ENCODE measurements at regions not wholly inside any gene's neighbourhood (a gene's known extent, or its start where the extent isn't known, plus 50 kb on each side); places are given as distances from the start of the nearest gene placed in this dataset.
A peak's percentile ranks its signal among the peaks of the same experiment; 100 is the strongest.

DNA sequence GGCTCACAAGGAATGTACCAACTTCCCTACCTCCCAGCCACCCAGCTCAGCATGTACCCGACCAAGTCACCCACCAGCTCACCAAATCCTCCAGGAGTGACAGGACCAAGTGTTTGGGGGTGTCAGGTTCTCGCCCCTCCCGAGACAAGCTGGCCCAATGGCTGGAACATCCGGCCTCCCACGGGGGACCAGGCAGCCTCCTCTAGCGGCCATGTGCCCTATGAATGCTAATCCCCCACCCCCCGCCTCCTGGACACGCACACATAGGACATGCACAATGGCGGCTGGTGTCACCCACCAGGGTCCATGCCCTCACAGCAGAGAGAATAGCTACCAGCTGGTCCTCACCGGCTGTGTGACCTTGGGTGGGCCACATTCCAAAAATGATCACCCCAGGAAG, 151.0 kb downstream of the MN1 start:
- TF ChIP-seq, protein P1, sequence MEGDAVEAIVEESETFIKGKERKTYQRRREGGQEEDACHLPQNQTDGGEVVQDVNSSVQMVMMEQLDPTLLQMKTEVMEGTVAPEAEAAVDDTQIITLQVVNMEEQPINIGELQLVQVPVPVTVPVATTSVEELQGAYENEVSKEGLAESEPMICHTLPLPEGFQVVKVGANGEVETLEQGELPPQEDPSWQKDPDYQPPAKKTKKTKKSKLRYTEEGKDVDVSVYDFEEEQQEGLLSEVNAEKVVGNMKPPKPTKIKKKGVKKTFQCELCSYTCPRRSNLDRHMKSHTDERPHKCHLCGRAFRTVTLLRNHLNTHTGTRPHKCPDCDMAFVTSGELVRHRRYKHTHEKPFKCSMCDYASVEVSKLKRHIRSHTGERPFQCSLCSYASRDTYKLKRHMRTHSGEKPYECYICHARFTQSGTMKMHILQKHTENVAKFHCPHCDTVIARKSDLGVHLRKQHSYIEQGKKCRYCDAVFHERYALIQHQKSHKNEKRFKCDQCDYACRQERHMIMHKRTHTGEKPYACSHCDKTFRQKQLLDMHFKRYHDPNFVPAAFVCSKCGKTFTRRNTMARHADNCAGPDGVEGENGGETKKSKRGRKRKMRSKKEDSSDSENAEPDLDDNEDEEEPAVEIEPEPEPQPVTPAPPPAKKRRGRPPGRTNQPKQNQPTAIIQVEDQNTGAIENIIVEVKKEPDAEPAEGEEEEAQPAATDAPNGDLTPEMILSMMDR (conservative IDR thresholded peaks at IDR 0.05; ENCODE audit: low read length), result no peak
- no peak for DNase-seq (ENCODE audit: low read depth)
- no peak overlapping the region for H3K4me3 ChIP-seq (ENCODE audit: low read length)

DNA sequence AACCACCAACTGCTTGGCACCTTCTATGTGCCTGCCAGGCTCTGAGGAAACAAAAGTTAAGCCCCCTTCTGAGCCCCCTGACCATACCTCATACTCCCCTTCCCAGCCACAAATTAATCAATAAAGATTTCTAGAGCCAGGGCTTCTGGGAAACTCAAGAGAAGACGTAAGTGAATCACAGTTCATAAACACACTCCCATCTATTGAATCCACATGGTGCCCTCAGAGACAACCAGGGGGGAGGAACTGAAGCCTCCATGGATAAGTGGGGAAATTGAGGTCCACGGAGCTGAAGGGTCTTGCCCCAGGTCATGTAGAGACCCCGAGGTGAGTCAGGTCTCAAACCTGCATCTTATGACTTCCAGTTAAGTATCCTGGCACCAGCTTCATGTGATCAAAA, 150.6 kb downstream of the MN1 start:
- H3K4me3 ChIP-seq (ENCODE audit: low read length), result no peak overlapping the region
- DNase-seq (ENCODE audit: low read depth), result no peak
- TF ChIP-seq, protein P1 (conservative IDR thresholded peaks at IDR 0.05; ENCODE audit: low read length), result no peak

DNA sequence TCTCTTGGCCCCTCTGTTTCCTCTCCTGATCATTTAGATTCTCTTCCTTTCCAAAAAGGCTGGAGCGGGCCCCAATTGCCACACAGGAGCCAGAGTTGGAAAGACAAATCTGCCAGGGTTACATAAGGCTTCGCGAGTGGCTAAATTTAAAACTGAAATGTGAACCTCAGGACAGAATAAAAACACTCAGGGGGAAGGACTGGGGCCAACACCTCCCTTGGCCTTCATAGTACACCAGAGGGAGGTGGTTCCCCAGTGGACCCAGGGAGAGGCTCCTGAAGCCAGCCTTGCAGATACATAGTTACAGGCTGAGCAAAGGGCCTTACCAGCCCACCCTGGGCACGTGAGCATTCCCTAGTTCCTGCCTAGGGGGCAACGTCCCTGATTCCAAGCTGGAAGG, 150.1 kb downstream of the MN1 start:
- peak; percentile 11 for DNase-seq (ENCODE audit: low read depth)
- TF ChIP-seq, protein P1 (conservative IDR thresholded peaks at IDR 0.05; ENCODE audit: low read length), result no peak
- no peak overlapping the region for H3K4me3 ChIP-seq (ENCODE audit: low read length)

DNA sequence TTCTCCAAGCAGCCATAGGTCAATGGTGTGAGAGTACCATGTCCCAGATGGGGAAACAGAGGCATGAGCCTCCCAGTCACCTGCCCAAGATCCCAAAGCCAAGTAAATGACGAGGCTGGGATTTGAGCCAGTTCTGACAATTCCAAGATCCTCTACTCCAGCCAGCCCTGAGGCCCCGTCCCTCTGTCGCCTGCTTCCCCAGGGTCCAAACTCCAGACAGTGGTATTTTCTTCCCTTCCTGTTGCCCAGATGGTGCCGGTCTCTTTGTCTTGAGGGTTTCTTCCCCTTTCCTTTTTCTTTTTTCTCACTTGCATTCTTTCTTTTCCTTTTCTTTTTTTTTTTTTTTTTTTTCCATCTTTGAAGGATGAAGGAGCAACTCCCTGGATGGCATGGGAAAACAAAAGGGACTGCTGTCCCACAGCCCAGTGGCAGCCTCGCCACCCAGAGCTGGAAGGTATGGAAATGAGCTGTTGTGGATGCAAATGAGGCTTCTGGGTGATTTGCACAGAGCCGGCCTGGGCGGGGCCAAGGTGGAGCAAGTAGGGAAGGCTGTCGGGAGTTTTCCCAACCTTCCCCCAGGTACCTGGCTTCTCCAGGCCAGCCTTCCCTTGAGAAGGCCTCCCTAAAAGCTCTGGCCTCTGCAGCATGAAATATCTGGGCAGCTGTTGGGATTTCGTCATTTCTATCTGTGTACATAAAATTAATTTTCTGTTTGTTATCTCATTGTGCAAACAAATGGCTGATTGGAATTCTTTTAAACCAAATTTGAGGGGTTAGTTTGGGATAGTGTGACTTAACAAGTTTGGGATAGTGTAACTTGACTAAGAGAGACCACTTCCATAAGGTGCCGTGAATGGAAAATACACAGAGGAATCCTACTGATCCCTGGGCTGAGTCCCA, 146.8 kb downstream of the MN1 start:
- TF ChIP-seq, protein P1 (conservative IDR thresholded peaks at IDR 0.05; ENCODE audit: low read length), result no peak
- DNase-seq (ENCODE audit: low read depth), result no peak

DNA sequence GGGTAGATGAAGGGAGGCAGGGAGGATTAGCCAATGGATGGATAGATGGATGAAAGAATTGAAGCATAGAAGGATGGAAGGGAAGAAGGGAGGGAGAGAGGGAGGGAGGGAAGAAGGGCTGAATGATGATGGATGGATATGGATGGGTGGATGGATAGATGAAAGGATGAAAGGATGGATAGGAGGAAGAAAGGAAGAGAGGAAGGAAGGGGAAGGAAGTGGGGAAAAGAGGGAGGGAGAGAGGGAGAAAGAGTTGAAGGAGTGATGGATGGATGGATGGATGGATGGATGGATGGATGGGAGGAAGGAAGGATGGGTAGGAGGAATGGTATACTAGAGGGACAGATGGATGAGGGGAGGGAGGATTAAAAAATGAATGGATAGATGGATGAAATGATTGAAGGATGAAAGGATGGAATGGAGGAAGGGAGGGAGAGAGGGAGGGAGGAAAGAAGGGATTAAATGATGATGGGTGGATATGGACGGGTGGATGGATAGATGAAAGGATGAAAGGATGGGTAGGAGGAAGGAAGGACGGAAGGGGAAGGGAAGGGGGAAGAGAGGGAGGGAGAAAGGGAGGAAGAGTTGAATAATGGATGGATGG, 145.9 kb downstream of the MN1 start:
- H3K4me3 ChIP-seq (ENCODE audit: low read length), result no peak overlapping the region
- TF ChIP-seq, protein P1 (conservative IDR thresholded peaks at IDR 0.05; ENCODE audit: low read length), result no peak
- no peak for DNase-seq (ENCODE audit: low read depth)

More for the DNA sequence above, 146.8 kb downstream of the MN1 start:
- H3K4me3 ChIP-seq (ENCODE audit: low read length), result no peak overlapping the region

DNA sequence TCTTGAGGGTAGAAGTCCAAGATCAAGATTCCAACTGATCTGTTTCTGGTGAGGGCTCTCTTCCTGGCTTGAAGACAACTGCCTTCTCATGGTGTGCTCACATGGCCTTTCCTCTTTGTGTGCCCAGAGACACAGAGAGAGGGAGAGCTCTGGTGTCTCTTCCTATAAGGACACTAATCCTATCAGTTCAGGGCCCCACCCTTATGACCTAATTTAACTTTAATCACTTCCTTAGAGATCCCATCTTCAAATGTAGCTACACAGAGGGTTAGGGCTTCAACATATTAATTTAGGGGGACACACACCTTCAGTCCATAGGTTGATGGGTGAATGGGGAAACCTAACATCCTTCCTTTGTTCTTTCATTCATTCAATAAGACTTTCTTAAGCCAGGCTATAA, 144.6 kb downstream of the MN1 start:
- DNase-seq (ENCODE audit: low read depth), result no peak
- TF ChIP-seq, protein P1 (conservative IDR thresholded peaks at IDR 0.05; ENCODE audit: low read length), result no peak
- no peak overlapping the region for H3K4me3 ChIP-seq (ENCODE audit: low read length)

DNA sequence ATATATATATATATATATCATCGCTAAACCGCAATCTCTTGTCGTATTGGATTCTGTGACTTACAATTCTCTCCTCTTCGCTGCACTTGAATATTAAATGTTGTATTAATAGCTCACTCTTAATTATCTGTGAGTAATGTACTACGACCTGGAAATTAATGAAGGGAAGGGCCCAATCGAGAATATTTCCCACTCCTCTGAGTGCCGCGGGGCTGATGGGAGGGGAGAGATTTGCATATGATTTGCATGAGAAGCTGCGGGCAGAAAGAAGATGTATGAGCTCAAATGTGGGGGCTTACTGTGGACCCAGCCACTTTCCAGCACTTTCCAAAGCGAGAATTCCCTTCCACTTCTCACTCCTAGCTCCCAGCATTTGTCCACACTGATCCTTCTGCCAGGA, 141.2 kb downstream of the MN1 start:
- H3K4me3 ChIP-seq (ENCODE audit: low read length), result no peak overlapping the region
- TF ChIP-seq, protein P1 (conservative IDR thresholded peaks at IDR 0.05; ENCODE audit: low read length), result no peak
- no peak for DNase-seq (ENCODE audit: low read depth)

Data from AG10803 (cell line).